HEK293 (cell line): ENCODE measurements at regions not wholly inside any gene's neighbourhood (a gene's known extent, or its start where the extent isn't known, plus 50 kb on each side); places are given as distances from the start of the nearest gene placed in this dataset.

Experiments used
- ZBTB8A ChIP-seq: fragments of 450-650 bp; formaldehyde crosslinking; IDR thresholded peaks from 2 replicates; pipeline ENCODE4 v1.5.1; 2016; ENCODE audit warnings: missing biosample characterization, missing genetic modification characterization
- ZNF488 ChIP-seq: fragments of 450-650 bp; formaldehyde crosslinking; IDR thresholded peaks from 2 replicates; pipeline ENCODE4 v1.5.1; 2016; ENCODE audit warnings: missing biosample characterization, missing genetic modification characterization

GRCh38 chr1:233482388-233482787 lies 131.5 kb upstream of the KCNK1 start:
- TF ChIP-seq ZBTB8A, result no peak
- TF ChIP-seq ZNF488 (tag by site-specific recombination), result no peak
